ENCODE measurements at regions not wholly inside any gene's neighbourhood (a gene's known extent, or its start where the extent isn't known, plus 50 kb on each side); places are given as distances from the start of the nearest gene placed in this dataset.

DNA sequence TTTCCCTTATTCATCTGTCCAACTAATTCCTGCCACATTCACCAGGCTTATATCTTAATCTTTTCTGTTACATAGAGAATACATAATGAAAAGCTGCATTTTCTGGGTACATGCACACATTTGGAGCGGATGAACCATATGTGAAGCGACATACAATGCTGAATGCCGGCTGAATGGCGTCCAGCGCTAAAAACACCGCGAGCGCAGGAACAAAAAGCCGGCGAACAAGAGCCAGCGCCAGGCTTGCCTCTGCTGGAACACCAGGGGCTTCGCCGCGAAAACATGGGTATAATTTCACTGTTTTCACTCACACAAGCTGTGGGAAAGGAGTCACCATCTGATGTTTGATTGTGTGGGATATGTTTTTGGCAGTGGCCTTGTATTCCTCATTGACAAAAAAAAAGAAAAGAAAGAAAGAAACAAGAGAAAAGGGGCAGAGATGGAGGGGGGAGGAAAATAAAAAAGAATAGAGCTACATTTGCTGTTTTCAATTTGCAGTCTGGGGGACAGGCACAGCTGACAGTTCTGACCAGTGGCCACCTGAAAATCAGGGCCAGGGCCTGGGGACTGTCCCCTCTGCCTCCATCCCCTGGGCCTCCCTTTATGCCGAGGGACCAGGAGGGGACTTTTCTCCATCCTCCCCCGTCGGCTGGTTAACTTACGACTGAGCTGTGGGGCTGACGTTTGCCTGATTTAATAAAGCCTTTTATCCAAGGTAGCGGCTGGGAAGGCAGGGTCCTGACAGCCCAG, 70.2 kb upstream of the OLIG2 start:
- no peaks in the 10 kb centered on the region for H3K4me1 ChIP-seq (ENCODE audit: insufficient read depth, low read length)
- no peaks in the 10 kb centered on the region for H3K9me3 ChIP-seq (ENCODE audit: low read depth, low read length)
- no peaks in the 10 kb centered on the region for H4K20me1 ChIP-seq (ENCODE audit: insufficient read depth, low read length)
- no peak overlapping the region for H3K27ac ChIP-seq (ENCODE audit: low read depth, low read length)
- H3K36me3 ChIP-seq (ENCODE audit: insufficient read depth, low read length), result no peaks in the 10 kb centered on the region
- no peak overlapping the region for H3K4me3 ChIP-seq (ENCODE audit: insufficient read depth, low read length)
- H3K79me2 ChIP-seq (ENCODE audit: insufficient read depth, low read length), result no peaks in the 10 kb centered on the region
- no peak overlapping the region for H2AFZ ChIP-seq (ENCODE audit: low read length)
- TF ChIP-seq, protein P1, sequence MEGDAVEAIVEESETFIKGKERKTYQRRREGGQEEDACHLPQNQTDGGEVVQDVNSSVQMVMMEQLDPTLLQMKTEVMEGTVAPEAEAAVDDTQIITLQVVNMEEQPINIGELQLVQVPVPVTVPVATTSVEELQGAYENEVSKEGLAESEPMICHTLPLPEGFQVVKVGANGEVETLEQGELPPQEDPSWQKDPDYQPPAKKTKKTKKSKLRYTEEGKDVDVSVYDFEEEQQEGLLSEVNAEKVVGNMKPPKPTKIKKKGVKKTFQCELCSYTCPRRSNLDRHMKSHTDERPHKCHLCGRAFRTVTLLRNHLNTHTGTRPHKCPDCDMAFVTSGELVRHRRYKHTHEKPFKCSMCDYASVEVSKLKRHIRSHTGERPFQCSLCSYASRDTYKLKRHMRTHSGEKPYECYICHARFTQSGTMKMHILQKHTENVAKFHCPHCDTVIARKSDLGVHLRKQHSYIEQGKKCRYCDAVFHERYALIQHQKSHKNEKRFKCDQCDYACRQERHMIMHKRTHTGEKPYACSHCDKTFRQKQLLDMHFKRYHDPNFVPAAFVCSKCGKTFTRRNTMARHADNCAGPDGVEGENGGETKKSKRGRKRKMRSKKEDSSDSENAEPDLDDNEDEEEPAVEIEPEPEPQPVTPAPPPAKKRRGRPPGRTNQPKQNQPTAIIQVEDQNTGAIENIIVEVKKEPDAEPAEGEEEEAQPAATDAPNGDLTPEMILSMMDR (IDR thresholded peaks at IDR 0.05; ENCODE audit: extremely low read depth, low read depth, low read length), result no peak
- no peak for DNase-seq (ENCODE audit: insufficient read length, low spot score, missing footprints)
- no peak overlapping the region for H3K4me2 ChIP-seq (ENCODE audit: insufficient read depth, low read length)
- peaks cover 78% of the 10 kb centered on the region for H3K27me3 ChIP-seq (ENCODE audit: insufficient read depth, low read length)

DNA sequence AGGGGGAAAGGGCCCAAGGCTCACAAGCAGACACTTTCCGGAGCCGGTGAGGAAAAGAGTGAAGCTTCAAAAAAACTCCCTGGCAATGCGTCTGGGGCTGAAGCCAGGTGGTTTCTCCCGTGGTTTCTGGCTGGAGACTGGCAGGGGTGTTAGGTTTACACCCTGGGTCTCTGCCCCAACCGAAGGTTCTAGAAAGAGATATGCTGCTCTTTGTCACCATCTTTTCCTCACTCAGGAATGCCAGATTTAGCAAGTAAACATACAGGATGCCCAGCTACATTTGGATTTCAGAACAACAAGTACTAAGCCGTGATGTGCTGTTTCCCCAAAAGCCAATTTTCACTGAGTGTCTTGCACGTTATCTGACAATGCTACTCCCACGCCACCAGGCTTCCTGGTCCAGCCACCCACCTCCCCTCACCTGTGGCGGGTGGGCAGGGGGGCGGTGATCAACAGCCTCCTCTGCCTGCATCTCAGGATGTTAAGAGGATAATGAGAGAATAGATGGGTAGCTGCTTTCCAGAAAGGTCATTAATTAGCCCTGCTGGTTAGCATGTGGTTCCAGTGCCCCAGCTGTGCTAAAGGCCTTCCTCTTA, 69.6 kb upstream of the OLIG2 start:
- TF ChIP-seq, protein P1 (IDR thresholded peaks at IDR 0.05; ENCODE audit: extremely low read depth, low read depth, low read length), result no peak

DNA sequence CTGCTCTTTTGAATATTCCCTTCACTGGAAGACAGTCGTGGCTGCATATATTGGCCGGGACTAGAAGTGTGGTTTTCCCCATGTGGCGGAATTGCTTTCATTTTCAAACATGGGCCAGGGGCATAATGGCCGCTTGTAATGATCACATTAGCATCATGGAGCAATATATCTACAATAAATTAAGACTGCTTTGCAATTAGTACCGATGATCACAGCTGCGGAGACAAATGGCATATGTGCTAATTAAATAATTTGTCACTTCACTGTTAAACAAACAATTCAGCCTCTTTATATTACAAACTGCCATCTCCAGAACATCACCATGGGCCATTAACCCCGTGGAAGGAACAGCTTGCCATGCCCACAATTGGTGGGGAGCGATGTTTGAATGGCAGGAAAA, 68.2 kb upstream of the OLIG2 start:
- Histone ChIP-seq H3K36me3 (ENCODE audit: insufficient read depth, low read length) (no peaks in the 10 kb centered on the region), H3K9me3 (ENCODE audit: low read depth, low read length) (no peaks in the 10 kb centered on the region), H3K27me3 (ENCODE audit: insufficient read depth, low read length) (peaks cover 63% of the 10 kb centered on the region), H3K4me1 (ENCODE audit: insufficient read depth, low read length) (no peaks in the 10 kb centered on the region), H3K4me3 (ENCODE audit: insufficient read depth, low read length) (no peak overlapping the region), H4K20me1 (ENCODE audit: insufficient read depth, low read length) (no peaks in the 10 kb centered on the region), H3K27ac (ENCODE audit: low read depth, low read length) (no peak overlapping the region), H3K79me2 (ENCODE audit: insufficient read depth, low read length) (no peaks in the 10 kb centered on the region), H2AFZ (ENCODE audit: low read length) (no peak overlapping the region), H3K4me2 (ENCODE audit: insufficient read depth, low read length) (no peak overlapping the region)
- TF ChIP-seq, protein P1 (IDR thresholded peaks at IDR 0.05; ENCODE audit: extremely low read depth, low read depth, low read length), result no peak
- DNase-seq (ENCODE audit: insufficient read length, low spot score, missing footprints), result no peak

More for the DNA sequence above, 69.6 kb upstream of the OLIG2 start:
- H2AFZ ChIP-seq (ENCODE audit: low read length), result no peak overlapping the region
- no peaks in the 10 kb centered on the region for H3K79me2 ChIP-seq (ENCODE audit: insufficient read depth, low read length)
- no peaks in the 10 kb centered on the region for H3K4me1 ChIP-seq (ENCODE audit: insufficient read depth, low read length)
- H3K4me3 ChIP-seq (ENCODE audit: insufficient read depth, low read length), result no peak overlapping the region
- H3K36me3 ChIP-seq (ENCODE audit: insufficient read depth, low read length), result no peaks in the 10 kb centered on the region
- no peaks in the 10 kb centered on the region for H3K9me3 ChIP-seq (ENCODE audit: low read depth, low read length)
- no peaks in the 10 kb centered on the region for H4K20me1 ChIP-seq (ENCODE audit: insufficient read depth, low read length)
- H3K27ac ChIP-seq (ENCODE audit: low read depth, low read length), result no peak overlapping the region
- no peak overlapping the region for H3K4me2 ChIP-seq (ENCODE audit: insufficient read depth, low read length)
- peaks cover 73% of the 10 kb centered on the region for H3K27me3 ChIP-seq (ENCODE audit: insufficient read depth, low read length)
- no peak for DNase-seq (ENCODE audit: insufficient read length, low spot score, missing footprints)

DNA sequence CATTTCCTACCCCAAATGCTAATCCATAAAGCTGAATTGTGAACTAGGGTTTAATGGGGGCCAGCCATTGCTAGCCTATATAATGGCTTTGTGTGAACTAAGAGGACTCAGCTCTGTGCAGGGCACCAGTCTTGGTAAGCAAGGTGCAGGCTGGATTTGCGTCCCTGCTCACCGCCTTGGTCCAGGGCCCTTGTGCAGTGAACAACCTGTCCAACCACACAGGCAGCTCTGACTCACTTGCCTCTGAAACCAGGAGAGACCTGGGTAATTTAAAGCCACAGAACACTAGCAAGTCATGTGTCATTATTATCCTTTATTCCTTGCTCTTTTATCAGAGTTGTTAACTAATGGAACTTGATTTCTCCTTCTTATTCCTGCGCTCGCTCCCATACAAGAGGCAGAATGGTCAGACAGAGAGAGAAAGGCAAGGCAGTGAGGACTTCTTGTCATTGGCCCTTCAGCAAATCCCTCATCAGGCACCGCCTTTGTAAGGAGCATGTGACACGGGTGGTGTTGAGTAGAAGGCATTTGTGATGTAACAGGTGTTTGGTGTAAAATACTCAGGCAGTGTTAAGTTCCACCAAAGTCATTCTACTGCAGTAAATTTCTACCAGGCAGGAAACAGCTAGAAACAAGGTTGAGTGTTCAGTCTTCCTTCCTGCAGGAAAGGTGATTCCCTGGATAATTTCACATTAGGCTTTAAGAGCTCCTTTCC, 67.3 kb upstream of the OLIG2 start:
- DNase-seq (ENCODE audit: insufficient read length, low spot score, missing footprints), result no peak
- TF ChIP-seq, protein P1 (IDR thresholded peaks at IDR 0.05; ENCODE audit: extremely low read depth, low read depth, low read length), result no peak
- no peaks in the 10 kb centered on the region for H4K20me1 ChIP-seq (ENCODE audit: insufficient read depth, low read length)
- no peaks in the 10 kb centered on the region for H3K4me1 ChIP-seq (ENCODE audit: insufficient read depth, low read length)
- no peaks in the 10 kb centered on the region for H3K36me3 ChIP-seq (ENCODE audit: insufficient read depth, low read length)
- H3K4me3 ChIP-seq (ENCODE audit: insufficient read depth, low read length), result no peak overlapping the region
- H3K27ac ChIP-seq (ENCODE audit: low read depth, low read length), result no peak overlapping the region
- no peak overlapping the region for H3K4me2 ChIP-seq (ENCODE audit: insufficient read depth, low read length)
- no peaks in the 10 kb centered on the region for H3K79me2 ChIP-seq (ENCODE audit: insufficient read depth, low read length)
- H2AFZ ChIP-seq (ENCODE audit: low read length), result no peak overlapping the region
- H3K27me3 ChIP-seq (ENCODE audit: insufficient read depth, low read length), result peaks cover 57% of the 10 kb centered on the region
- no peaks in the 10 kb centered on the region for H3K9me3 ChIP-seq (ENCODE audit: low read depth, low read length)

Data from osteoblast (primary cell).